ENCODE measurements at regions not wholly inside any gene's neighbourhood (a gene's known extent, or its start where the extent isn't known, plus 50 kb on each side); places are given as distances from the start of the nearest gene placed in this dataset.
"Not testable (repeated sequence)": the region's sequence is repeated elsewhere in the genome, so short reads cannot be mapped to it uniquely, and the experiment has no call there.

DNA sequence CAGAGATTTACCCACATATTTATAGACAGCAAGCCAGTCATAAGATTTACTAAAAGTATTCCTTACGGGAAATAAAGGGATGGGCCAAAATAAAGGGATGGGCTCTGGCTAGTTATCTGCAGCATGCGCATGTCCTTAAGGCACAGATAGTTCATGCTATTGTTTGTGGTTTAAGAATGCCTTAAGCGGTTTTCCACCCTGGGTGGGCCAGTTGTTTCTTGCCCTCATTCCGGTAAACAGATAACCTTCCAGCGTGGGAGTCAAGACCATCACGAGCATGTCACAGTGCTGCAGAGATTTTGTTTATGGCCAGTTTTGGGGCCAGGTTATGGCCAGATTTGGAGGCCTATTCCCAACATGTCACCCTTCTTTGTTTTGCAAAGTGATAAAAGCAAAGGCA is 1046.2 kb downstream of the STPG2 start:
- TF ChIP-seq, protein P1, sequence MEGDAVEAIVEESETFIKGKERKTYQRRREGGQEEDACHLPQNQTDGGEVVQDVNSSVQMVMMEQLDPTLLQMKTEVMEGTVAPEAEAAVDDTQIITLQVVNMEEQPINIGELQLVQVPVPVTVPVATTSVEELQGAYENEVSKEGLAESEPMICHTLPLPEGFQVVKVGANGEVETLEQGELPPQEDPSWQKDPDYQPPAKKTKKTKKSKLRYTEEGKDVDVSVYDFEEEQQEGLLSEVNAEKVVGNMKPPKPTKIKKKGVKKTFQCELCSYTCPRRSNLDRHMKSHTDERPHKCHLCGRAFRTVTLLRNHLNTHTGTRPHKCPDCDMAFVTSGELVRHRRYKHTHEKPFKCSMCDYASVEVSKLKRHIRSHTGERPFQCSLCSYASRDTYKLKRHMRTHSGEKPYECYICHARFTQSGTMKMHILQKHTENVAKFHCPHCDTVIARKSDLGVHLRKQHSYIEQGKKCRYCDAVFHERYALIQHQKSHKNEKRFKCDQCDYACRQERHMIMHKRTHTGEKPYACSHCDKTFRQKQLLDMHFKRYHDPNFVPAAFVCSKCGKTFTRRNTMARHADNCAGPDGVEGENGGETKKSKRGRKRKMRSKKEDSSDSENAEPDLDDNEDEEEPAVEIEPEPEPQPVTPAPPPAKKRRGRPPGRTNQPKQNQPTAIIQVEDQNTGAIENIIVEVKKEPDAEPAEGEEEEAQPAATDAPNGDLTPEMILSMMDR (IDR thresholded peaks at IDR 0.05; ENCODE audit: poor library complexity) = not testable (repeated sequence)
- not testable (repeated sequence) for TF ChIP-seq EZH2phosphoT487 (IDR thresholded peaks at IDR 0.05; ENCODE audit: low read depth, severe bottlenecking, unreplicated experiment)
